ENCODE measurements at regions not wholly inside any gene's neighbourhood (a gene's known extent, or its start where the extent isn't known, plus 50 kb on each side); places are given as distances from the start of the nearest gene placed in this dataset.
A peak's percentile ranks its signal among the peaks of the same experiment; 100 is the strongest.

GRCh38 chr6:128736780-128737179 lies 146.2 kb upstream of the LAMA2 start:
- POLR2A ChIA-PET, result no interaction called here
- ATAC-seq (no peak), DNase-seq (ENCODE audit: low read depth, low spot score) (no peak)
- intact Hi-C loops (cut with micrococcal nuclease; ENCODE audit: unreplicated experiment) (no loop called here), in situ Hi-C loops (cut with HindIII; ENCODE audit: low pct_unique_long_range_greater_than_20kb, low sequenced_read_pairs) (no loop called here)
- Histone ChIP-seq H3K27me3 (ENCODE audit: control insufficient read depth, insufficient read depth, low read length) (no peaks in the 10 kb centered on the region), H3K36me3 (ENCODE audit: control insufficient read depth, insufficient read depth, low read length) (no peaks in the 10 kb centered on the region), H3K4me3 (ENCODE audit: low read depth in 2 of 2, low read length in 2 of 2) (no peak overlapping the region), H3K27ac (ENCODE audit: low read length) (no peak overlapping the region), H3K9me3 (ENCODE audit: control insufficient read depth, insufficient read depth, low read depth, low read length) (no peaks in the 10 kb centered on the region), H3K4me1 (ENCODE audit: control insufficient read depth, insufficient read depth, low read length) (no peaks in the 10 kb centered on the region)
- no TSS peak for BruUV-seq (replicated peaks)
- TF ChIP-seq SIN3A (IDR thresholded peaks at IDR 0.05; ENCODE audit: borderline replicate concordance, insufficient read depth, low read depth, low read length) (no peak), CTCF (IDR thresholded peaks at IDR 0.05) (no peak), POLR2AphosphoS5 (IDR thresholded peaks at IDR 0.05; ENCODE audit: low read depth, low read length) (no peak), TCF7L2 (IDR thresholded peaks at IDR 0.05; ENCODE audit: low read depth, low read length) (no peak), REST (IDR thresholded peaks at IDR 0.05; ENCODE audit: insufficient read depth in 1 of 2, low read depth in 2 of 2, low read length in 1 of 2) (no peak)
- CTCF ChIA-PET, result no interaction called here

- BruUV-seq (replicated peaks), result no TSS peak
- 0 out of 2 replicates have a peak, but pooled peaks cover 4% of the 10 kb centered on the region for H3K9me3 ChIP-seq (ENCODE audit: control insufficient read depth, insufficient read depth, low read depth, low read length)
- ATAC-seq (peak; percentile 79), DNase-seq (ENCODE audit: low read depth, low spot score) (peak; percentile 20)
- TF ChIP-seq TCF7L2 (IDR thresholded peaks at IDR 0.05; ENCODE audit: low read depth, low read length) (no peak), POLR2AphosphoS5 (IDR thresholded peaks at IDR 0.05; ENCODE audit: low read depth, low read length) (no peak), REST (IDR thresholded peaks at IDR 0.05; ENCODE audit: insufficient read depth in 1 of 2, low read depth in 2 of 2, low read length in 1 of 2) (no peak), SIN3A (IDR thresholded peaks at IDR 0.05; ENCODE audit: borderline replicate concordance, insufficient read depth, low read depth, low read length) (no peak), CTCF (IDR thresholded peaks at IDR 0.05) (peak; percentile 80)
- in situ Hi-C loops (cut with HindIII; ENCODE audit: low pct_unique_long_range_greater_than_20kb, low sequenced_read_pairs) (no loop called here), intact Hi-C loops (cut with micrococcal nuclease; ENCODE audit: unreplicated experiment) (loop anchor here (2.0 kb wide), 1 partner anchor 995 kb away; no protein-coding TSS in a partner anchor)
- no peaks in the 10 kb centered on the region for H3K27me3 ChIP-seq (ENCODE audit: control insufficient read depth, insufficient read depth, low read length)
- POLR2A ChIA-PET, result no interaction called here
- no peak overlapping the region for H3K4me3 ChIP-seq (ENCODE audit: low read depth in 2 of 2, low read length in 2 of 2)
- CTCF ChIA-PET, result no interaction called here
- no peak overlapping the region for H3K27ac ChIP-seq (ENCODE audit: low read length)
- H3K36me3 ChIP-seq (ENCODE audit: control insufficient read depth, insufficient read depth, low read length), result no peaks in the 10 kb centered on the region
- H3K4me1 ChIP-seq (ENCODE audit: control insufficient read depth, insufficient read depth, low read length), result no peaks in the 10 kb centered on the region
These were observed 151.4 kb upstream of the LAMA2 start for GRCh38 chr6:128731249-128732165.

Measured in Panc1 (cell line).